GM19372 (cell line): ENCODE measurements at regions not wholly inside any gene's neighbourhood (a gene's known extent, or its start where the extent isn't known, plus 50 kb on each side); places are given as distances from the start of the nearest gene placed in this dataset.
A peak's percentile ranks its signal among the peaks of the same experiment; 100 is the strongest.

Experiments
- ATAC-seq: cut with Tn5 transposase; IDR thresholded peaks from one replicate; pipeline ENCODE4 v1.9.1; 2021; ENCODE audit warnings: mild to moderate bottlenecking, low read depth, moderate library complexity; ENCODE audit not compliant: unreplicated experiment

- no peak for ATAC-seq
These were observed 137.2 kb downstream of the PFKFB3 start for GRCh38 chr10:6339891-6340290.

GRCh38 chr10:6342096-6342685, 139.5 kb downstream of the PFKFB3 start:
- ATAC-seq, result no peak

GRCh38 chr10:6343305-6344010, 140.7 kb downstream of the PFKFB3 start:
- no peak for ATAC-seq

- ATAC-seq, result no peak
These were observed 142.7 kb downstream of the PFKFB3 start for GRCh38 chr10:6345404-6345803.

- no peak for ATAC-seq
These were observed 143.9 kb downstream of the PFKFB3 start for GRCh38 chr10:6346631-6347030.

- peak; percentile 5 for ATAC-seq
These were observed 144.7 kb downstream of the PFKFB3 start for GRCh38 chr10:6347391-6347951.

- peak; percentile 88 for ATAC-seq
These were observed 145.6 kb downstream of the PFKFB3 start for GRCh38 chr10:6348096-6348874.

- ATAC-seq, result no peak
These were observed 147.3 kb downstream of the PFKFB3 start for GRCh38 chr10:6349846-6350535.

GRCh38 chr10:6350609-6351008, 147.9 kb downstream of the PFKFB3 start:
- no peak for ATAC-seq

- ATAC-seq, result no peak
These were observed 148.8 kb downstream of the PFKFB3 start for GRCh38 chr10:6351495-6351894.

GRCh38 chr10:6353526-6353925, 150.8 kb downstream of the PFKFB3 start:
- no peak for ATAC-seq

GRCh38 chr10:6354168-6354772, 151.5 kb downstream of the PFKFB3 start:
- no peak for ATAC-seq

- ATAC-seq, result no peak
These were observed 153.6 kb downstream of the PFKFB3 start for GRCh38 chr10:6356280-6356793.

- ATAC-seq, result no peak
These were observed 159.1 kb downstream of the PFKFB3 start for GRCh38 chr10:6361869-6362268.

- ATAC-seq, result no peak
These were observed 160.1 kb downstream of the PFKFB3 start for GRCh38 chr10:6362879-6363278.

- no peak for ATAC-seq
These were observed 160.8 kb downstream of the PFKFB3 start for GRCh38 chr10:6363511-6363910.

GRCh38 chr10:6364283-6364682, 161.6 kb downstream of the PFKFB3 start:
- ATAC-seq, result no peak

GRCh38 chr10:6364893-6365292, 162.2 kb downstream of the PFKFB3 start:
- no peak for ATAC-seq

GRCh38 chr10:6365384-6365783, 162.7 kb downstream of the PFKFB3 start:
- ATAC-seq, result no peak
